SK-N-SH treated with all-trans-retinoic acid at 6 μM for 48 hours (cell line): ENCODE measurements at regions not wholly inside any gene's neighbourhood (a gene's known extent, or its start where the extent isn't known, plus 50 kb on each side); places are given as distances from the start of the nearest gene placed in this dataset.

ENCODE experiments used
- ATAC-seq: fragments of 200-7000 bp; cut with Tn5 transposase; 3 replicates; pipeline ENCODE4 v1.9.1; 2020; ENCODE audit warnings: mild to moderate bottlenecking, moderate library complexity
- ARNTL ChIP-seq: fragments of 450-650 bp; formaldehyde crosslinking; IDR thresholded peaks from 2 replicates; pipeline ENCODE4 v1.5.0; 2020; ENCODE audit warnings: low read depth, mild to moderate bottlenecking, moderate library complexity, borderline replicate concordance
- BACH2 ChIP-seq: fragments of 250-450 bp; sonication (Bioruptor Pico); IDR thresholded peaks from 2 replicates; pipeline ENCODE4 v1.9.0; 2021; ENCODE audit warnings: mild to moderate bottlenecking, borderline replicate concordance
- CREB5 ChIP-seq: fragments of 250-450 bp; sonication (Bioruptor Pico); IDR thresholded peaks from 2 replicates; pipeline ENCODE4 v1.5.1; 2020; ENCODE audit warnings: low read depth, mild to moderate bottlenecking, moderate library complexity
- CSDC2 ChIP-seq: fragments of 250-450 bp; sonication (Bioruptor Pico); IDR thresholded peaks from 2 replicates; pipeline ENCODE4 v1.5.0; 2020; ENCODE audit warnings: mild to moderate bottlenecking, moderate library complexity
- CSRNP3 ChIP-seq: fragments of 250-450 bp; sonication (Bioruptor Pico); IDR thresholded peaks from 2 replicates; pipeline ENCODE4 v1.5.1; 2021; ENCODE audit warnings: mild to moderate bottlenecking, moderate library complexity
- ESRRG ChIP-seq: fragments of 250-450 bp; sonication (Bioruptor Pico); IDR thresholded peaks from 2 replicates; pipeline ENCODE4 v1.6.1; 2021; ENCODE audit warnings: mild to moderate bottlenecking
- GLIS3 ChIP-seq: fragments of 250-450 bp; sonication (Bioruptor Pico); IDR thresholded peaks from 2 replicates; pipeline ENCODE4 v1.5.0; 2020; ENCODE audit warnings: mild to moderate bottlenecking, moderate library complexity
- OSR1 ChIP-seq: fragments of 250-450 bp; sonication (Bioruptor Pico); IDR thresholded peaks from 2 replicates; pipeline ENCODE4 v1.8.0; 2022; ENCODE audit warnings: moderate library complexity, mild to moderate bottlenecking, inconsistent platforms
- PATZ1 ChIP-seq: fragments of 250-450 bp; sonication (Bioruptor Pico); IDR thresholded peaks from 2 replicates; pipeline ENCODE4 v1.8.0; 2020; ENCODE audit warnings: mild to moderate bottlenecking, moderate library complexity, borderline replicate concordance
- POU6F1 ChIP-seq: fragments of 250-450 bp; sonication (Bioruptor Pico); IDR thresholded peaks from 2 replicates; pipeline ENCODE4 v1.8.0; 2021; ENCODE audit warnings: low read depth, mild to moderate bottlenecking, moderate library complexity, borderline replicate concordance
- PPARA ChIP-seq: fragments of 250-450 bp; sonication (Bioruptor Pico); IDR thresholded peaks from 2 replicates; pipeline ENCODE4 v1.5.0; 2020; ENCODE audit warnings: mild to moderate bottlenecking, borderline replicate concordance
- RARB ChIP-seq: fragments of 250-450 bp; sonication (Bioruptor Pico); IDR thresholded peaks from 2 replicates; pipeline ENCODE4 v1.8.0; 2021; ENCODE audit warnings: mild to moderate bottlenecking, moderate library complexity
- SNAI2 ChIP-seq: fragments of 250-450 bp; sonication (Bioruptor Pico); IDR thresholded peaks from 2 replicates; pipeline ENCODE4 v1.5.0; 2020; ENCODE audit warnings: mild to moderate bottlenecking, moderate library complexity
- TCF4 ChIP-seq: fragments of 250-450 bp; sonication (Bioruptor Pico); IDR thresholded peaks from 2 replicates; pipeline ENCODE4 v1.8.0; 2021; ENCODE audit warnings: mild to moderate bottlenecking, moderate library complexity, borderline replicate concordance
- TOX ChIP-seq: fragments of 250-450 bp; sonication (Bioruptor Pico); IDR thresholded peaks from 2 replicates; pipeline ENCODE4 v1.8.0; 2021; ENCODE audit warnings: mild to moderate bottlenecking, moderate library complexity, borderline replicate concordance
- TSHZ2 ChIP-seq: fragments of 250-450 bp; sonication (Bioruptor Pico); IDR thresholded peaks from 2 replicates; pipeline ENCODE4 v1.5.0; 2020; ENCODE audit warnings: mild to moderate bottlenecking, moderate library complexity
- ZC3H10 ChIP-seq: fragments of 250-450 bp; sonication (Bioruptor Pico); IDR thresholded peaks from 2 replicates; pipeline ENCODE4 v1.5.1; 2021; ENCODE audit warnings: mild to moderate bottlenecking, moderate library complexity
- ZFP30 ChIP-seq: fragments of 450-650 bp; formaldehyde crosslinking; IDR thresholded peaks from 2 replicates; pipeline ENCODE4 v1.5.0; 2022; ENCODE audit warnings: mild to moderate bottlenecking, moderate library complexity
- ZNF565 ChIP-seq: fragments of 450-650 bp; formaldehyde crosslinking; conservative IDR thresholded peaks from 2 replicates; pipeline ENCODE4 v1.5.0; 2020; ENCODE audit warnings: low read depth, mild to moderate bottlenecking, moderate library complexity
- ZNF70 ChIP-seq: fragments of 450-650 bp; formaldehyde crosslinking; IDR thresholded peaks from 2 replicates; pipeline ENCODE4 v1.5.0; 2020; ENCODE audit warnings: mild to moderate bottlenecking, moderate library complexity
- ZNF8 ChIP-seq: fragments of 450-650 bp; formaldehyde crosslinking; IDR thresholded peaks from 2 replicates; pipeline ENCODE4 v1.5.0; 2020; ENCODE audit warnings: mild to moderate bottlenecking, moderate library complexity

GRCh38 chr17:45656527-45657181 lies 127.5 kb upstream of the CRHR1 start:
- no peak for TF ChIP-seq ZNF565 (CRISPR knock-in tag)
- TF ChIP-seq GLIS3 (CRISPR knock-in tag): no peak
- TF ChIP-seq TCF4 (CRISPR knock-in tag): no peak
- no peak for TF ChIP-seq POU6F1 (CRISPR knock-in tag)
- no peak for TF ChIP-seq BACH2 (CRISPR knock-in tag)
- no peak for TF ChIP-seq ESRRG (CRISPR knock-in tag)
- no peak for TF ChIP-seq ZC3H10 (CRISPR knock-in tag)
- no peak for TF ChIP-seq PATZ1
- TF ChIP-seq ZNF70 (CRISPR knock-in tag): no peak
- TF ChIP-seq ZNF8 (CRISPR knock-in tag): no peak
- no peak for TF ChIP-seq TOX (CRISPR knock-in tag)
- TF ChIP-seq PPARA: no peak
- TF ChIP-seq OSR1: no peak
- TF ChIP-seq CREB5 (CRISPR knock-in tag): no peak
- no peak for TF ChIP-seq CSDC2 (CRISPR knock-in tag)
- TF ChIP-seq, all 23 proteins: peak for 0
- ATAC-seq: no peak

GRCh38 chr17:45660474-45660873 lies 123.6 kb upstream of the CRHR1 start:
- no peak for ATAC-seq
- TF ChIP-seq ARNTL (CRISPR knock-in tag) (no peak), ZNF565 (CRISPR knock-in tag) (no peak), OSR1 (no peak), RARB (no peak), GLIS3 (CRISPR knock-in tag) (no peak), TCF4 (CRISPR knock-in tag) (no peak), POU6F1 (CRISPR knock-in tag) (no peak), PPARA (no peak), ZNF70 (CRISPR knock-in tag) (no peak), ZC3H10 (CRISPR knock-in tag) (no peak), TOX (CRISPR knock-in tag) (no peak), SNAI2 (CRISPR knock-in tag) (no peak), ESRRG (CRISPR knock-in tag) (no peak)
- TF ChIP-seq, all 23 proteins: peak for 0

GRCh38 chr17:45662432-45662831 lies 121.7 kb upstream of the CRHR1 start:
- ATAC-seq: no peak
- TF ChIP-seq CSDC2 (CRISPR knock-in tag) (no peak), ZFP30 (CRISPR knock-in tag) (no peak), ZC3H10 (CRISPR knock-in tag) (no peak), ZNF70 (CRISPR knock-in tag) (no peak), TCF4 (CRISPR knock-in tag) (no peak), SNAI2 (CRISPR knock-in tag) (no peak), TSHZ2 (CRISPR knock-in tag) (no peak), PATZ1 (no peak), GLIS3 (CRISPR knock-in tag) (no peak), CSRNP3 (no peak), RARB (no peak), BACH2 (CRISPR knock-in tag) (no peak), ARNTL (CRISPR knock-in tag) (no peak), CREB5 (CRISPR knock-in tag) (no peak)
